ENCODE measurements at regions not wholly inside any gene's neighbourhood (a gene's known extent, or its start where the extent isn't known, plus 50 kb on each side); places are given as distances from the start of the nearest gene placed in this dataset.

DNA sequence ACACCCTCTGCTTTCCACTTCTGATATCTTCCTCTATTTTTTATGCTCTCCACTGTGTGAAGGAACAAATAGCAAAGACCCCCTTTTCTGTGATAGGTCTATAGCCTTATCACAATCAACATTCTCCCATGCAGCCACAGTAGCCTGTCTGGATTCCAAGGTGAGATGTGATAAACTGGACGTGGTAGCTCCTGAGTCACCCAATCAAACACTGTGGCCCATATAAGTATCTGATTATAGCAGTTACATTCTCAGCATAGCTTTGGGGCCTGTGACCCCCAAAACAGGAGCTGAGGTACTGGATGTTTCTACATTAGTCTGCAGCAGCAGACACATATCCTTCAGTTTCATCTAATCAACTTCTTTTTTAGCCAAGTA lies 172.7 kb upstream of the IGFBP7 start:
- WGBS, 4 donors: 49 to 73% (median 63%) methylated on average over 1 of the region's 1 CpG
- no peak for TF ChIP-seq POLR2A (IDR thresholded peaks at IDR 0.05)
- TF ChIP-seq, protein P1, sequence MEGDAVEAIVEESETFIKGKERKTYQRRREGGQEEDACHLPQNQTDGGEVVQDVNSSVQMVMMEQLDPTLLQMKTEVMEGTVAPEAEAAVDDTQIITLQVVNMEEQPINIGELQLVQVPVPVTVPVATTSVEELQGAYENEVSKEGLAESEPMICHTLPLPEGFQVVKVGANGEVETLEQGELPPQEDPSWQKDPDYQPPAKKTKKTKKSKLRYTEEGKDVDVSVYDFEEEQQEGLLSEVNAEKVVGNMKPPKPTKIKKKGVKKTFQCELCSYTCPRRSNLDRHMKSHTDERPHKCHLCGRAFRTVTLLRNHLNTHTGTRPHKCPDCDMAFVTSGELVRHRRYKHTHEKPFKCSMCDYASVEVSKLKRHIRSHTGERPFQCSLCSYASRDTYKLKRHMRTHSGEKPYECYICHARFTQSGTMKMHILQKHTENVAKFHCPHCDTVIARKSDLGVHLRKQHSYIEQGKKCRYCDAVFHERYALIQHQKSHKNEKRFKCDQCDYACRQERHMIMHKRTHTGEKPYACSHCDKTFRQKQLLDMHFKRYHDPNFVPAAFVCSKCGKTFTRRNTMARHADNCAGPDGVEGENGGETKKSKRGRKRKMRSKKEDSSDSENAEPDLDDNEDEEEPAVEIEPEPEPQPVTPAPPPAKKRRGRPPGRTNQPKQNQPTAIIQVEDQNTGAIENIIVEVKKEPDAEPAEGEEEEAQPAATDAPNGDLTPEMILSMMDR (IDR thresholded peaks at IDR 0.05): no peak
- intact Hi-C loops (cut with DNase I): no loop called here

DNA sequence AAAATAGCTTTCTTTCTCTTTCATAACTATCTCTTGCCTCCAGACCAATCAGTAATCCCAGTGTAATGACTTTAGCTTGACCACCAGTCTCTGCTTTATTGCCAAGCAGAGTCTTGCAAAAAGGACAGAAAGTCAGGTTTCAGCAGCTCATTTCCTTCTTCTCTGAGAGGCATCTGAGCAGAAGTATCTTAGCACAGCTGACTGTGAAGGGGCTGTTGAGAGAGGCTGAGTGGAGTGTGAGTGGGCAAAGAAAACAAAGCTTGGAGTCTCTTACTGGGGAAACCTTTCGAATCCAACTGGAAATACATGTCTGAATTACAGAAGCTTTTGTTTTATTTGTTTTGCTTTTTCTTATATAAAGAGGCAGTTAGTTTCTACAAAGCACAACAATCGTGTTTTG lies 170.3 kb upstream of the IGFBP7 start:
- ATAC-seq (no peak), DNase-seq (no peak)
- Histone ChIP-seq H3K27me3 (no peaks in the 10 kb centered on the region), H3K36me3 (no peaks in the 10 kb centered on the region), H3K9me3 (no peaks in the 10 kb centered on the region), H3K4me1 (no peaks in the 10 kb centered on the region), H3K27ac (no peak overlapping the region), H3K4me3 (no peak overlapping the region)
- intact Hi-C loops (cut with DNase I): no loop called here
- TF ChIP-seq, protein P1 (IDR thresholded peaks at IDR 0.05): no peak
- no peak for TF ChIP-seq POLR2A (IDR thresholded peaks at IDR 0.05)
- 60 to 94% (median 81%) methylated on average over 2 of the region's 2 CpGs for WGBS, 4 donors

More for the DNA sequence above, 172.7 kb upstream of the IGFBP7 start:
- Histone ChIP-seq H3K4me1 (no peaks in the 10 kb centered on the region), H3K4me3 (no peak overlapping the region), H3K27ac (no peak overlapping the region), H3K36me3 (no peaks in the 10 kb centered on the region), H3K9me3 (no peaks in the 10 kb centered on the region), H3K27me3 (no peaks in the 10 kb centered on the region)
- DNase-seq: no peak
- ATAC-seq: no peak

DNA sequence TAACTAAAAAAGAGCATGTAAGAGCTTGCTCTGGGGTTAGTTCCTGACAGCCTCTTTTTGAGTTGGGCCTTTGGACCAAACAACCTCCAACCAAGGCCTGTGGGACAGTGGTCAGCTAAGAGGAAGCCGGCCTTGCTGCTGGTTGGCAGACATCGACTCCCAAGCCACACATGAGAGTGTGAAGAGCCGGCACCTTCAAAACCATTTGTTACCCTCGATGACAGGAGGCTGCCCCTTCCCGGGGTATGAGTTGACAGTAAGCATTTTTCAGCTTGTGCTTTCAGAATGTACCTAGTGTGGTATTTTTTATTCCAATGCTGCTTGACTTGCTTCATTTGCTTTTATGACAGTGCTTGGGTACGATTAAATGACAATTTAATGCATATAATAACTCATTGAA lies 168.6 kb upstream of the IGFBP7 start:
- Histone ChIP-seq H3K4me1 (no peaks in the 10 kb centered on the region), H3K9me3 (no peaks in the 10 kb centered on the region), H3K36me3 (no peaks in the 10 kb centered on the region), H3K4me3 (no peak overlapping the region), H3K27me3 (no peaks in the 10 kb centered on the region), H3K27ac (no peak overlapping the region)
- DNase-seq (no peak), ATAC-seq (no peak)
- WGBS, 4 donors: 58 to 86% (median 74%) methylated on average over 3 to 6 of the region's 6 CpGs
- TF ChIP-seq, protein P1 (IDR thresholded peaks at IDR 0.05): no peak
- no peak for TF ChIP-seq POLR2A (IDR thresholded peaks at IDR 0.05)
- intact Hi-C loops (cut with DNase I): loop anchor here in 1 of 10 donors (10.0 kb wide), 1 partner anchor 114 kb away; no protein-coding TSS in a partner anchor

DNA sequence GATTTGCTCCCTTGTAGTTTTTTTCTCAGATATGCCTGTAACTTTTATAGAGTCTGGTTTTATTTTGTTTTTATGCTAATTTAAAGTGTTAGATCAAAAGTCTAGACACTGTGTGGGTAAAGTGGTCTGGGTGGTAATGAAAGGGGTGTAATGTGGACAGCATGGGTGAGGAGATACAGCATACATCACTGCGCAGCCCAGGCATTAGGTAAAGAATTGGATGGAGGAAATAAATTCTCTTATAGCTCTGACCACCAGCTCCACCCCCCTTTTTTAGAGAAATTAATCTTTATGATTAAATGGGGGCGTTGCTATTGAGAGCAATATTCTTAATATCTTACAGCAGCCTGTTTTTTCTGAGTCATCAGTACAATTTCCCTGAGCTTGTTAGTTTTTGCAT lies 163.9 kb upstream of the IGFBP7 start:
- intact Hi-C loops (cut with DNase I): loop anchor here in 1 of 10 donors (10.0 kb wide), 1 partner anchor 109 kb away; no protein-coding TSS in a partner anchor
- Histone ChIP-seq H3K27me3 (peaks cover 0 to 3% (median 0%) of the 10 kb centered on the region in 9 donors), H3K4me1 (peaks cover 0 to 17% (median 6%) of the 10 kb centered on the region in 12 donors), H3K36me3 (no peaks in the 10 kb centered on the region), H3K9me3 (peaks cover 0 to 4% (median 0%) of the 10 kb centered on the region in 12 donors), H3K27ac (no peak overlapping the region), H3K4me3 (no peak overlapping the region)
- ATAC-seq (no peak), DNase-seq (no peak)
- no peak for TF ChIP-seq POLR2A (IDR thresholded peaks at IDR 0.05)
- TF ChIP-seq, protein P1 (IDR thresholded peaks at IDR 0.05): no peak
- WGBS, 4 donors: 61 to 94% (median 91%) methylated on average over 2 of the region's 2 CpGs

Data from heart left ventricle (tissue), 16 donors.